Ovary (tissue), 7 donors: ENCODE measurements at regions not wholly inside any gene's neighbourhood (a gene's known extent, or its start where the extent isn't known, plus 50 kb on each side); places are given as distances from the start of the nearest gene placed in this dataset.

Source experiments
- DNase-seq, 5 donors: peaks; one replicate each; pipeline ENCODE4 v3.0.0-alpha.2; 2019 to 2020
- H3K27ac ChIP-seq, 2 donors: fragments of 200-600 bp; one replicate each; pipeline versions ENCODE4 v1.5.1 to v1.8.0; 2019 to 2022
- H3K27me3 ChIP-seq: fragments of 200-600 bp; one replicate; pipeline ENCODE4 v1.8.0; 2022
- H3K36me3 ChIP-seq: fragments of 200-600 bp; sonication (generic); one replicate; pipeline ENCODE4 v1.5.1; 2019
- H3K4me1 ChIP-seq: one replicate; pipeline ENCODE4 v1.8.1; 2013; ENCODE audit warnings: mild to moderate bottlenecking, moderate library complexity; ENCODE audit not compliant: insufficient read depth
- H3K4me3 ChIP-seq: fragments of 200-600 bp; sonication (generic); one replicate; pipeline ENCODE4 v1.5.1; 2017
- H3K9me3 ChIP-seq, 2 donors: fragments of 200-600 bp in 1 of 2; sonication (generic) in 1 of 2; one replicate each; pipeline versions ENCODE4 v1.5.1 to v1.8.1; 2013 to 2019; ENCODE audit warnings: mild to moderate bottlenecking in 1 of 2, moderate library complexity in 1 of 2
- EP300 ChIP-seq: sonication (generic); formaldehyde crosslinking; IDR thresholded peaks from one replicate; pipeline ENCODE4 v1.6.1; 2017; ENCODE audit warnings: antibody characterized with exemption
- POLR2A ChIP-seq: fragments of 450-650 bp; IDR thresholded peaks from one replicate; pipeline ENCODE4 v1.6.1; 2017; ENCODE audit warnings: antibody characterized with exemption, mild to moderate bottlenecking, moderate library complexity
- WGBS, 3 donors: extraction: QIAGEN DNeasy Blood & Tissue Kit in 1 of 3; methylation state at CpG; one replicate each; pipeline versions ENCODE4 v1.1.5 to v1.1.7; 2013 to 2017; 5-methylcytosine and 5-hydroxymethylcytosine counted together
- intact Hi-C, 4 donors: fragments of 100-400 bp; cut with DNase I; formaldehyde crosslinking; loops; one replicate each; pipeline versions ENCODE4 v1.11.0 to v1.15.1; 2022 to 2023
- TF ChIP-seq, protein P1 (sequence below), 3 donors: fragments of 450-650 bp in 2 of 3; fragments of 200-600 bp in 1 of 3; IDR thresholded peaks; one replicate each; pipeline versions ENCODE4 v1.5.1 to v1.8.0; 2016 to 2022; ENCODE audit warnings: antibody characterized with exemption in 3 of 3, mild to moderate bottlenecking in 1 of 3
- donor health status: DM: no; HTN: no; CAD: no; lungs with moderate emphysema.
- donor health status: DM: no; HTN: no; CAD: no.
- donor health status: Bipolar disorder and iron deficiency.
- donor health status: DM: no; HTN: no; CAD: no.
- donor health status: DM: yes; HTN: yes; CAD: no.

DNA sequence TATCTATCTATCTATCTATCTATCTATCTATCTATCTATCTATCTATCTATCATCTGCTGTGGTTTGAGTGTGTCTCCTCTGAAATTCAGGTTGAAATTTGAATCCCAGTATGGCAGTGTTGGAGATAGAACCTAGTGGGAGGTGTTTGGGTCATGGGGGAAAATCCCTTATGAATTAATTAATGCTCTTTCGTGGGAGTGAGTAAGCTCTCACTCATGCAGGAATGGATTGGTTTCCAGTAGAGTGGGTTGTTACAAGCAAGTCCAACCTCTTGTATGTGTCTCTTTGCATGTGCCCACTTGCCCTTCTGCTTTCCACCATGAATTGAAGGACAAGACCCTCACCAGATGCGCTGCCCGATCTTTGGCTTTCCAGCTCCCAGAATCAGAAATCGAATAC, 113.0 kb downstream of the ANXA1 start:
- Histone ChIP-seq H3K36me3 (no peaks in the 10 kb centered on the region), H3K27me3 (no peaks in the 10 kb centered on the region), H3K4me3 (no peak overlapping the region), H3K9me3 (no peaks in the 10 kb centered on the region), H3K27ac (no peak overlapping the region), H3K4me1 (no peaks in the 10 kb centered on the region)
- intact Hi-C loops: no loop called here
- no peak for DNase-seq
- WGBS, 3 donors: 90 to 95% (median 93%) methylated on average over 4 of the region's 4 CpGs
- TF ChIP-seq EP300: no peak
- TF ChIP-seq, protein P1, sequence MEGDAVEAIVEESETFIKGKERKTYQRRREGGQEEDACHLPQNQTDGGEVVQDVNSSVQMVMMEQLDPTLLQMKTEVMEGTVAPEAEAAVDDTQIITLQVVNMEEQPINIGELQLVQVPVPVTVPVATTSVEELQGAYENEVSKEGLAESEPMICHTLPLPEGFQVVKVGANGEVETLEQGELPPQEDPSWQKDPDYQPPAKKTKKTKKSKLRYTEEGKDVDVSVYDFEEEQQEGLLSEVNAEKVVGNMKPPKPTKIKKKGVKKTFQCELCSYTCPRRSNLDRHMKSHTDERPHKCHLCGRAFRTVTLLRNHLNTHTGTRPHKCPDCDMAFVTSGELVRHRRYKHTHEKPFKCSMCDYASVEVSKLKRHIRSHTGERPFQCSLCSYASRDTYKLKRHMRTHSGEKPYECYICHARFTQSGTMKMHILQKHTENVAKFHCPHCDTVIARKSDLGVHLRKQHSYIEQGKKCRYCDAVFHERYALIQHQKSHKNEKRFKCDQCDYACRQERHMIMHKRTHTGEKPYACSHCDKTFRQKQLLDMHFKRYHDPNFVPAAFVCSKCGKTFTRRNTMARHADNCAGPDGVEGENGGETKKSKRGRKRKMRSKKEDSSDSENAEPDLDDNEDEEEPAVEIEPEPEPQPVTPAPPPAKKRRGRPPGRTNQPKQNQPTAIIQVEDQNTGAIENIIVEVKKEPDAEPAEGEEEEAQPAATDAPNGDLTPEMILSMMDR (IDR thresholded peaks at IDR 0.05): no peak
- TF ChIP-seq POLR2A: no peak

GRCh38 chr9:73265876-73266275, 114.2 kb downstream of the ANXA1 start:
- TF ChIP-seq, protein P1 (IDR thresholded peaks at IDR 0.05): no peak
- no peak for TF ChIP-seq EP300
- TF ChIP-seq POLR2A: no peak
- no peaks in the 10 kb centered on the region for H3K9me3 ChIP-seq
- no peaks in the 10 kb centered on the region for H3K36me3 ChIP-seq
- 88 to 93% (median 92%) methylated on average over 4 of the region's 4 CpGs for WGBS, 3 donors
- H3K27ac ChIP-seq: no peak overlapping the region
- no peaks in the 10 kb centered on the region for H3K27me3 ChIP-seq
- DNase-seq: no peak
- no peaks in the 10 kb centered on the region for H3K4me1 ChIP-seq
- intact Hi-C loops: no loop called here
- H3K4me3 ChIP-seq: no peak overlapping the region

- intact Hi-C loops: no loop called here
- WGBS, 3 donors: 30 to 42% (median 33%) methylated on average over 4 of the region's 4 CpGs
- no peaks in the 10 kb centered on the region for H3K27me3 ChIP-seq
Measured at GRCh38 chr9:73269430-73270101, 117.9 kb downstream of the ANXA1 start.

DNA sequence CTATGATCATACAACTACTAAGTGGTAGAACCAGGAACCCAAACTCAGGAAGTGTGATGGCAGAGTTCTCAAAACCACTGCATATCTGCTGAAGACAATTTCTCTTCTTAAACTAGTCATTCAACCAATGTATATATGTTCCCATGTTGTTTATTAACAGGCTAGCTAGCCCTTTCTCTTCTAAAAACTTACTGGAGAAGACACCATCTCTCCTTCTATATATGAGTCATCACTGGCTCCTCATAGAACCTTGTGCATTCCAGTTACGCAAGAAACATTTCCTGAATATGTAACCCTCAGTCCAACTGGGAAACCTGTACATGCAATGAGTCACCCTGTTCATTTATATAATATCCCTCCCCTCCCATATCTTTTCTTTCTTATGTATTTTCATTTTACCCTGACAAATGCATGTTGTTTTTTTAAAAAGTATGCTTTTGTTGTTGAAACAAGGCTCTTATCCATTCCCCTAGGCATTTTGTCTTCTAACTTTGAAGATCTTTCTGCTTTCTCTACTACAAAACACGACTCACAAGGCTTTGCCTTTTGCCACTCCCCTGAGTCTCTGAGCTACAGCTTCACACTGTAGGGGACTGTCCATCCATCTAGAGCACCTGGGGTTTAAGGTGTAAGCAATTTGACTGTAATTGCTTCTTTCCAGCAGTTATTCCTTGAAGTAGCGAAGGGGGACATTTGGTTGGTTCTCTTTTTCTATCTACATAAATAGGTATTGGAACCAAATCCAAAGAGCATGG, 119.5 kb downstream of the ANXA1 start:
- intact Hi-C loops: no loop called here
- H3K27ac ChIP-seq: no peak overlapping the region
- 55 to 62% (median 58%) methylated on average over 3 of the region's 3 CpGs for WGBS, 3 donors
- no peaks in the 10 kb centered on the region for H3K36me3 ChIP-seq
- H3K27me3 ChIP-seq: no peaks in the 10 kb centered on the region
- H3K4me1 ChIP-seq: no peaks in the 10 kb centered on the region
- no peaks in the 10 kb centered on the region for H3K9me3 ChIP-seq
- H3K4me3 ChIP-seq: no peak overlapping the region
- no peak for DNase-seq
- TF ChIP-seq, protein P1 (IDR thresholded peaks at IDR 0.05): no peak
- TF ChIP-seq POLR2A: no peak
- no peak for TF ChIP-seq EP300

More at GRCh38 chr9:73269430-73270101, 117.9 kb downstream of the ANXA1 start:
- no peak for DNase-seq
- no peak overlapping the region for H3K4me3 ChIP-seq
- TF ChIP-seq EP300 (no peak), POLR2A (no peak)
- TF ChIP-seq, protein P1 (IDR thresholded peaks at IDR 0.05): no peak
- H3K27ac ChIP-seq: no peak overlapping the region
- no peaks in the 10 kb centered on the region for H3K9me3 ChIP-seq
- H3K36me3 ChIP-seq: no peaks in the 10 kb centered on the region
- no peaks in the 10 kb centered on the region for H3K4me1 ChIP-seq
